GM18508 (cell line): ENCODE measurements at regions not wholly inside any gene's neighbourhood (a gene's known extent, or its start where the extent isn't known, plus 50 kb on each side); places are given as distances from the start of the nearest gene placed in this dataset.
"Not testable (repeated sequence)": the region's sequence is repeated elsewhere in the genome, so short reads cannot be mapped to it uniquely, and the experiment has no call there.

ENCODE experiments used
- ATAC-seq: cut with Tn5 transposase; IDR thresholded peaks from one replicate; pipeline ENCODE4 v1.9.1; 2021; ENCODE audit warnings: moderate number of reproducible peaks; ENCODE audit not compliant: insufficient read depth, unreplicated experiment

GRCh38 chr9:91017245-91017644 is 215.6 kb downstream of the SYK start:
- no peak for ATAC-seq

- ATAC-seq = not testable (repeated sequence)
Measured at GRCh38 chr9:91019871-91020270, 218.3 kb downstream of the SYK start.

DNA sequence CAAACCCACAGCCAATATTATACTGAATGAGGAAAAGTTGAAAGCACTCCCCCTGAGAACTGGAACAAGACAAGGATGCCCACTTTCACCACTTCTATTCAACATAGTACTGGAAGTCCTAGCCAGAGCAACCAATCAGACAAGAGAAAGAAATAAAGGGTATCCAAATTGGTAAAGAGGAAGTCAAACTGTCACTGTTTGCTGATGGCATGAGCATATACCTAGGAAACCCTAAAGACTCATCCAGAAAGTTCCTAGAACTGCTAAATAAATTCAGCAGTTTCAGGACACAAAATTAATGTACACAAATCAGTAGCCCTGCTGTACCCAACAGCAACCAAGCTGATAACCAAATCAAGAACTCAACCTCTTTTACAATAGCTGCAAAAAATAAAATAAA is 220.0 kb downstream of the SYK start:
- not testable (repeated sequence) for ATAC-seq

- no peak for ATAC-seq
Measured at GRCh38 chr9:91023741-91024140, 222.1 kb downstream of the SYK start.

GRCh38 chr9:91024841-91025240 is 223.2 kb downstream of the SYK start:
- ATAC-seq = no peak

DNA sequence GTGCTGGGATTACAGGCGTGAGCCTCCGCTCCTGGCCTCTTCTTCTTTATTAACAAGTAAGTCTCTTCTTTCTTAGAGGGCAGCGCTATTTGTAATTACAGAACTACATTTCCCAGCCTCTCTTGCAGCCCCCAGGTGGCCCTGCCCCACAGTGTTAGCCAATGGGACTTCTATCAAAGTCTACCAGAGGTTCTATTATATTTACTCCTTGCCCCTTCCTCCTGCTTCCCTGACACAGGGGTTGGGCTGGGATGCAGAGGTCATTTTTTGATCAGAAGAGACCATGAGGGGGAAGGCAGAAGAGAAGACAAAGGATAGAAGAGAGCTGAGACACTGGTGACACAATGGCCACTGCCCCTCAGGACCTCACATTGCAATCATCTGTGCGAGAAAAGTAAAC is 224.2 kb downstream of the SYK start:
- no peak for ATAC-seq

- ATAC-seq = no peak
Measured at GRCh38 chr9:91026266-91026665, 224.6 kb downstream of the SYK start.

- ATAC-seq = no peak
Measured at GRCh38 chr9:91027005-91027404, 225.4 kb downstream of the SYK start.

DNA sequence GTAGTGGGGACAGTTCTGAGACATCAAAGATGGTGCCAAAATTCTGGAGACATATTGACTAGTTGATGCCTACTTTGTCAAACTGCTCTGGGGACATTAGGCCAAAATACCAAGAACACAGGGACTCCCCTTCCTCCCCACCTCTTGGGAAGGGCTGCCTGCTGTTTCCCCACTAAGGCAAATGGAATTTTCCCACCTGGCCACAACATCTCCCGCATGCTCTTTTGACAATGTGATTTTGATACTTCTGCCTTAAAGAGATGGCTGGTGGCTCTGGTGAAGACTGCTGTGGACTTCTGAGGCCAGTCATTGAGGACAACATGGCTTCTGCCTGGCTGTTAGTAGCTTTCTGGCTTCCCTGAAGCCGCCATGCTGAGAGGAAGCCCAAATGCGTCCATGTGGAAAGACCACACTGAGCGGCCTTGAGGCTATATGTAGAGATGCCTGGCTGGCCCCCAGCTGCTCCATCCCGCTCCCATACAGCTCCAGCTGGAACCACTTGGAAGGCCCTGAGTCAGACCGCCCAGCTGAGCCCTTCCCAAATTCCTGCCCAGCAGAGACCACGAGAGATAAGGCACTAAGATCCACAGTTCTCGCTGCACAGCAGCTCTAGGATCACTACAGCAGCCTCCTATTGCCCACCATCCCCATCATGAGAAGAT is 226.7 kb downstream of the SYK start:
- ATAC-seq = no peak

DNA sequence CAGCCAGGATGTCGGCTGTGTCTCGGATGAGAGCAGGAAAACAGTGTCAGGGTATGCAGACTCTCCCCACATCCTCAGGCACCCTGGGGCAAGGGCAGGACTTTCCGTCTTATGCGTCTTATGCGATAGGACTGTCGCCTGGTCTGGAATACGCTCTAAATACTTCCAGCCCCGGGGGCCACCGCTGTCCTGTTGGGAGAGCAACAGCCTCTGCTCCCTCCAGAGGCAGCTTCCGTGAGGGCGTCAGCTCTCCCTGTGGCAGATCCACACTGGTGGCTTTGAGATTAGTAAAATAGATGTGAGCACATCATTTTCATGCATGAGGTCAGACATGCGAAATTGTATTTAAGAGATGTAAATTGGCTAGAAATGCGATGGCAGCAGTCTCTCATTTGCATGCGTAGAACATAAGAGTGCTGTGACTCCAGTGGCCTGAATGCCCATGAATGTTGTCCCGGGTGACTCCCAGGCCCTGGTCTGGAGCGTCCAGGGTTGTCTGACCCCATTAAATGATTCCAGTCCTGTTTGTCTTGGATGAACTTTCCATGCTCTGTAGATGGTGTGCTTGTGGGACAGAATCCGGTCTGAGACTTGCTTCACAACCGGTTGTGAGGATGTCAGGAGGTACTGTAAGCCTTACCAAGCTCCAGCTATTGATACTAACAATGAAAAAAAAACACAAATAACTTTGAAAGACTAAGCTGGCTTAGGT is 228.2 kb downstream of the SYK start:
- no peak for ATAC-seq

- no peak for ATAC-seq
Measured at GRCh38 chr9:91032121-91032531, 230.5 kb downstream of the SYK start.

- ATAC-seq = no peak
Measured at GRCh38 chr9:91033270-91033669, 231.7 kb downstream of the SYK start.

GRCh38 chr9:91033797-91034196 is 232.2 kb downstream of the SYK start:
- ATAC-seq = no peak

- no peak for ATAC-seq
Measured at GRCh38 chr9:91034521-91034920, 232.9 kb downstream of the SYK start.

GRCh38 chr9:91034976-91035824 is 233.6 kb downstream of the SYK start:
- no peak for ATAC-seq

- ATAC-seq = no peak
Measured at GRCh38 chr9:91035825-91036208, 234.2 kb downstream of the SYK start.

DNA sequence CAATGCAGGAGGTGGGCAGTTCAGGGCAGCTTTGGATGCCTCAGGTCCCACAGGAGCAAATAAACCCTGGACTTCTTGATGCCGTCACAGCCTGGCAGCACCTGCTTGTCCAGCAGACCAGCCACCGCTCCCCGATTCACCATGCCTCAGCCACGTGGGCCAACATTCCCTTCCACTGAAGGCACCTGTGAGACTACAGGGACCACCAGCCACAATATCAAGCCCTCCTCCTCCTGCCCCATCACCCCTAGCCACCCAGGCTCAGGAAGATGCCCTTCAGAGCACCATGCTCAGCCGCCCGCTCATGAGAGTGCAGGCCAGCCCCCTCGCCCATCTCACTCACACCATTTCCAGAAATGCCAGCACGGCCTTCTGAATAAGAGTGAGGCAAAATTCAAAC is 234.7 kb downstream of the SYK start:
- no peak for ATAC-seq

DNA sequence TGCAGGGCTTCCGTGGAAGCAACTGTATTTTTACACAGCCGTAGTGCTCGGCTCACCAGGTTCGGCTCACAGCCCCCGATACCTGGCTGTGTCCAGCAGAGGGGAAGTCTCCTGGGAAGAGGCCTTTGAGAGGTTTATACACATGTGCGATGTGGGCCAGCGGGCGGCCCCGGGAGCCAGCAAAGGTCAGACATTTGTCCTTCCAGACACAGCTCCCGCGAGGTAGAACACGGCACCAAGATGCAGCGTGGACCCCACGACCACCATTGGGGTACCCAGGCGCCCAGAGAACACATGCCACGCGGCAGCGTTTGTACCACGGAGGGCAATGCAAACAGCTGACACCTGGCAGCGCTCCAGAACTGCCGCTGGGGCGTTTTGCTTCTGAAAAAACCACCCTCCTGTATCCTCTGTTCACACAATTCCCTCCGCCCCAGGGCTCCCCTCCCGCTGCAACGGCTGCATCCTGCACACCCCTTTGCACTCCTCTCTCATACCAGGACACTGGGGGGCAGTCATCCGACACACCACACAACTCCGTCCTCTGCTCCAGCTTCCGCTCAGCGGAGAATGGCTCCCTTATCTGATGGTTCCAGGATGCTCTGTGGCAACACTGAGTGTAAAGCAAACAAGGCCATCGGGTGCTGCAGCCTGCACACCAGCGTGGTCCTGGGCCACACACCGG is 235.3 kb downstream of the SYK start:
- ATAC-seq = no peak

DNA sequence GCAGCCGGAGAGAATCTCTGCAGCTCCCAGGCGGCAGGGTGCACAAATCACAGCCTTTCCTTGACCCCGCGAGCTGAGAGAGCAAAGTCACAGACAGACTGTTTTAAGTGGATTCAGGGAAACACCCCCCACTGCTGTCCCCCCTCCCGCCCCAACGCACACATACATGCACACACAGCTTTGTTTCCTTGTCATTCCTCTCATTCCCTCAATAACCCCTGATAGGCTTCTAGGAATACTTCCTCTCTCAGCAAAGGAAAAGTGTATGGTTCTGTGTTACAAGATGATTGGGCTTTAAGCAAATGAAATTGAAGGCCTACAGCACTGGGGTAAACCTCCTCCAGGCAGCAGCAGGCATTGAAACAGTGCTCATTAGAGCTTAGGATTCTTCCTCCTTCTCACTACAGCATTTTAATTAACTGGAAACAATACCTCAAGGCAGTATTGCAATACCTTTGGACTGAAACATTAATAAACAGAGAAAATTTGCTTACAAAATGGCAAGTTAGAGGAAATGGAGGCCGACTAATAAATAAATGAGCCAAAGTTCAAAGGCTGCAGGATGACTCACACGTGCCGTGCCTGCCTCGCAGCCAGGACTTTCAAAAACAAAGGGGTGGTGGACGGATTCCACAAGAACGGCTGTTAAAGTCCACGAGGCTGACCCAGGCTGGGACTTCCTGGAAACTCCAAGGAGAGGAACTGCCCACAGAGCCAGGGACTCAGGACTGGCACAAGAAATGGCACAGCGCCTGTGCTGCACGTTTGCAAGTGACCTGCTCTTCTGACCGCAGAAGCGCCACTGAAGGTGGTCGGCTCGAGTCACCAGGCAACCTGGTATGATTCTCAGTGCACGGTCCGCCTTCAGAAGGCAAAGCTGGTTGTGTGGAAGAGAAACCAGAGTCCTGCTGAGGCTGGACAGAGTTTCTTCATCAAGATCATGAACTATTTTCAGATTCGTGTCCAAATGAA is 236.2 kb downstream of the SYK start:
- no peak for ATAC-seq
